DOHH2 (cell line): ENCODE measurements at regions not wholly inside any gene's neighbourhood (a gene's known extent, or its start where the extent isn't known, plus 50 kb on each side); places are given as distances from the start of the nearest gene placed in this dataset.

Source experiments
- H3F3A ChIP-seq: fragments of 200-600 bp; sonication (generic), shearing (Covaris generic); 2 replicates; pipeline ENCODE4 v1.6.0; 2016; ENCODE audit warnings: antibody characterized with exemption, mild to moderate bottlenecking; ENCODE audit not compliant: control insufficient read depth, insufficient read depth
- H3K27ac ChIP-seq: fragments of 200-600 bp; sonication (generic); 2 replicates; pipeline ENCODE4 v1.5.1; 2014; ENCODE audit warnings: low read depth, mild to moderate bottlenecking, low read length, moderate library complexity
- H3K27me3 ChIP-seq: fragments of 200-600 bp; sonication (generic); 2 replicates; pipeline ENCODE4 v1.6.1; 2014; ENCODE audit warnings: mild to moderate bottlenecking, low read length, mixed read lengths; ENCODE audit not compliant: control insufficient read depth
- H3K36me3 ChIP-seq: fragments of 200-600 bp; sonication (generic); 2 replicates; pipeline ENCODE4 v1.6.1; 2014; ENCODE audit warnings: mild to moderate bottlenecking, low read length, moderate library complexity, mixed read lengths; ENCODE audit not compliant: control insufficient read depth
- H3K4me1 ChIP-seq: fragments of 200-600 bp; sonication (generic); 2 replicates; pipeline ENCODE4 v1.6.1; 2014; ENCODE audit warnings: mild to moderate bottlenecking, low read length, mixed read lengths; ENCODE audit not compliant: control insufficient read depth
- H3K4me2 ChIP-seq: fragments of 200-600 bp; sonication (generic); 2 replicates; pipeline ENCODE4 v1.6.0; 2014; ENCODE audit warnings: mild to moderate bottlenecking, low read length, moderate library complexity
- H3K4me3 ChIP-seq: fragments of 200-600 bp; sonication (generic); 2 replicates; pipeline ENCODE4 v1.5.1; 2014; ENCODE audit warnings: mild to moderate bottlenecking, low read length, mixed read lengths
- H3K79me2 ChIP-seq: fragments of 200-600 bp; sonication (generic); 2 replicates; pipeline ENCODE4 v1.6.1; 2014; ENCODE audit warnings: mild to moderate bottlenecking, low read length, mixed read lengths; ENCODE audit not compliant: control insufficient read depth
- H3K9me2 ChIP-seq: fragments of 200-600 bp; sonication (generic); replicated peaks from 2 replicates; pipeline ENCODE4 v1.6.1; 2014; ENCODE audit warnings: mild to moderate bottlenecking, low read length, mixed read lengths; ENCODE audit not compliant: control insufficient read depth
- H3K9me3 ChIP-seq: fragments of 200-600 bp; sonication (generic); 2 replicates; pipeline ENCODE4 v1.6.1; 2014; ENCODE audit warnings: antibody characterized with exemption, low read length, mixed read lengths; ENCODE audit not compliant: control insufficient read depth, insufficient read depth
- H4K20me1 ChIP-seq: fragments of 200-600 bp; sonication (generic); 2 replicates; pipeline ENCODE4 v1.6.0; 2014; ENCODE audit warnings: low read depth, mild to moderate bottlenecking, antibody characterized with exemption, low read length, moderate library complexity; ENCODE audit not compliant: control insufficient read depth, insufficient read depth
- CTCF ChIP-seq: fragments of 200-600 bp; sonication (generic); IDR thresholded peaks from one replicate; pipeline ENCODE4 v1.5.1; 2014; ENCODE audit warnings: antibody characterized with exemption, mild to moderate bottlenecking, low read depth, low read length; ENCODE audit not compliant: poor library complexity, severe bottlenecking
- EZH2phosphoT487 ChIP-seq: fragments of 200-600 bp; sonication (generic); IDR thresholded peaks from 2 replicates; pipeline ENCODE4 v1.6.1; 2017; ENCODE audit warnings: borderline replicate concordance, mild to moderate bottlenecking, antibody characterized with exemption, low read length, moderate library complexity, mixed read lengths

GRCh38 chr2:72062336-72062735 lies 85.3 kb downstream of the CYP26B1 start:
- Histone ChIP-seq H3K79me2 (no peaks in the 10 kb centered on the region), H3K4me2 (no peak overlapping the region), H3F3A (no peaks in the 10 kb centered on the region), H3K4me1 (no peaks in the 10 kb centered on the region), H3K36me3 (no peaks in the 10 kb centered on the region), H3K9me2 (no peaks in the 10 kb centered on the region), H4K20me1 (no peaks in the 10 kb centered on the region), H3K27me3 (no peaks in the 10 kb centered on the region), H3K4me3 (no peak overlapping the region), H3K27ac (no peak overlapping the region), H3K9me3 (no peaks in the 10 kb centered on the region)
- TF ChIP-seq EZH2phosphoT487 (no peak), CTCF (no peak)

DNA sequence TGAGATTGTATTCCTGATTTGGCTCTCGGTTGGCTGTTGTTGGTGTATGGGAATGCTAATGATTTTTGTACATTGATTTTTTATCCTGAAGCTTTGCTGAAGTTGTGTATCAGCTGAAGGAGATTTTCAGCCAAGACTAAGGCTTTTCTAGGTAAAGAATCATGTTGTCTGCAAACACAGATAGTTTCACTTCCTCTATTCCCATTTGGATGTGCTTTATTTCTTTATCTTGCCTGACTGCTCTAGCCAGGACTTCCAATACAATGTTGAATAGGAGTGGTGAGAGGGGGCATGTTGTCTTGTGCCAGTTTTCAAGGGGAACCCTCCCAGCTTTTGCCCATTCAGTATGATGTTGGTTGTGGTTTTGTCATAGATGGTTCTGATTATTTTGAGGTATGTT lies 90.4 kb downstream of the CYP26B1 start:
- TF ChIP-seq CTCF (no peak), EZH2phosphoT487 (no peak)
- Histone ChIP-seq H3K27ac (no peak overlapping the region), H3K4me2 (no peak overlapping the region), H4K20me1 (no peaks in the 10 kb centered on the region), H3K4me1 (no peaks in the 10 kb centered on the region), H3K36me3 (no peaks in the 10 kb centered on the region), H3K9me3 (no peaks in the 10 kb centered on the region), H3K79me2 (no peaks in the 10 kb centered on the region), H3K27me3 (no peaks in the 10 kb centered on the region), H3K9me2 (no peaks in the 10 kb centered on the region), H3F3A (no peaks in the 10 kb centered on the region), H3K4me3 (no peak overlapping the region)

DNA sequence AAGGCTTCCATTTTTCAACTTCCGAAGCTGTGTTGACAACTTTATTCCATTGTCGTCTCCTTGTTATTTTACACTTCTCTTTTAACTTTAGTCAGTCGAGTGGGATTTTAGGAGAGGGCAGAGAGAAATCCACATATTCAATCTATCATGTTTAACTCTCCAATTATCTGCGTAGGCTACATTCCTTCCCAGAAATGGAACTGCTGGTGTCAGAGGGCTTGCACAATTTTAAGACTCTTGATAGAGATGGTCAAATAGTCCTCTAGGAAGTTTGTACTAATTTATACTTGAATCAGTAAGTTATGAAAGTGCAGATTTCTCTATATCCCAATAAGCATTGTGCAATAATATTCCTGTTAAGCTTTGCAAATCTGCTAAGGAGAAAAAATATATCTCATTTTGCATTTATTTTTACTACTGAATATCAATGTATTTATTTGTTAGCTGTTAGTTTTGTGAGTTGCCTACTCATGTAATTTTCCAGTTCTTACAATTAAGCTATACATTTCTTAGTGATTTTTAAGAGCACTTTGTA lies 95.6 kb downstream of the CYP26B1 start:
- Histone ChIP-seq H3K9me3 (no peaks in the 10 kb centered on the region), H3K27ac (no peak overlapping the region), H3K9me2 (no peaks in the 10 kb centered on the region), H4K20me1 (no peaks in the 10 kb centered on the region), H3K4me1 (peaks cover 4% of the 10 kb centered on the region; the same call in 1 of the 2 replicates), H3K4me3 (no peak overlapping the region), H3F3A (no peaks in the 10 kb centered on the region), H3K4me2 (no peak overlapping the region), H3K36me3 (no peaks in the 10 kb centered on the region), H3K79me2 (no peaks in the 10 kb centered on the region), H3K27me3 (no peaks in the 10 kb centered on the region)
- no peak for TF ChIP-seq CTCF
- no peak for TF ChIP-seq EZH2phosphoT487
